Karpas-422 (cell line): ENCODE measurements at regions not wholly inside any gene's neighbourhood (a gene's known extent, or its start where the extent isn't known, plus 50 kb on each side); places are given as distances from the start of the nearest gene placed in this dataset.

ENCODE experiments used
- DNase-seq: peaks from one replicate; pipeline ENCODE4 v3.0.0-alpha.2; 2015
- H2AFZ ChIP-seq: fragments of 200-600 bp; sonication (generic); 2 replicates; pipeline ENCODE4 v1.6.1; 2014; ENCODE audit warnings: antibody characterized with exemption, low read length, mixed read lengths
- H3K27ac ChIP-seq: fragments of 200-600 bp; sonication (generic); 2 replicates; pipeline ENCODE4 v1.5.1; 2014; ENCODE audit warnings: mild to moderate bottlenecking, low read length, moderate library complexity
- H3K27me3 ChIP-seq: fragments of 200-600 bp; sonication (generic); 2 replicates; pipeline ENCODE4 v1.6.1; 2014; ENCODE audit warnings: low read length, mixed read lengths
- H3K36me3 ChIP-seq: fragments of 200-600 bp; sonication (generic); 2 replicates; pipeline ENCODE4 v1.6.1; 2014; ENCODE audit warnings: low read length, mixed read lengths; ENCODE audit not compliant: insufficient read depth
- H3K4me1 ChIP-seq: fragments of 200-600 bp; sonication (generic); 2 replicates; pipeline ENCODE4 v1.6.1; 2014; ENCODE audit warnings: mild to moderate bottlenecking, low read length, mixed read lengths
- H3K4me2 ChIP-seq: fragments of 200-600 bp; sonication (generic); 2 replicates; pipeline ENCODE4 v1.6.1; 2014; ENCODE audit warnings: low read length, low read depth, mild to moderate bottlenecking; ENCODE audit not compliant: poor library complexity, severe bottlenecking
- H3K4me3 ChIP-seq: fragments of 200-600 bp; sonication (generic); 2 replicates; pipeline ENCODE4 v1.5.1; 2014; ENCODE audit warnings: mild to moderate bottlenecking, antibody characterized with exemption, low read length, mixed read lengths
- H3K79me2 ChIP-seq: fragments of 200-600 bp; sonication (generic); 2 replicates; pipeline ENCODE4 v1.6.1; 2014; ENCODE audit warnings: mild to moderate bottlenecking, low read length, mixed read lengths
- H3K9ac ChIP-seq: fragments of 200-600 bp; sonication (generic); 2 replicates; pipeline ENCODE4 v1.6.0; 2014; ENCODE audit warnings: low read length
- H3K9me2 ChIP-seq: fragments of 200-600 bp; sonication (generic), shearing (Covaris generic); replicated peaks from 2 replicates; pipeline ENCODE4 v1.6.0; 2014; ENCODE audit warnings: mild to moderate bottlenecking, low read length, moderate library complexity; ENCODE audit not compliant: insufficient read depth
- H3K9me3 ChIP-seq: fragments of 300-700, 200-600 bp; sonication (generic); 2 replicates; pipeline ENCODE4 v1.6.1; 2014; ENCODE audit warnings: low read length, mixed read lengths
- H4K20me1 ChIP-seq: fragments of 200-600 bp; sonication (generic); 2 replicates; pipeline ENCODE4 v1.6.1; 2014; ENCODE audit warnings: mild to moderate bottlenecking, antibody characterized with exemption, low read length, low read depth; ENCODE audit not compliant: insufficient read depth

- Histone ChIP-seq H3K27me3 (no peaks in the 10 kb centered on the region), H3K27ac (no peak overlapping the region), H3K79me2 (no peaks in the 10 kb centered on the region), H3K9ac (no peak overlapping the region), H2AFZ (no peak overlapping the region), H3K9me2 (no peaks in the 10 kb centered on the region), H3K4me1 (no peaks in the 10 kb centered on the region), H3K9me3 (0 out of 2 replicates have a peak, but pooled peaks cover 4% of the 10 kb centered on the region), H3K4me3 (no peak overlapping the region), H3K4me2 (no peak overlapping the region), H4K20me1 (no peaks in the 10 kb centered on the region), H3K36me3 (no peaks in the 10 kb centered on the region)
- no peak for DNase-seq
Measured at GRCh38 chr13:108156749-108157148, 58.6 kb downstream of the LIG4 start.

DNA sequence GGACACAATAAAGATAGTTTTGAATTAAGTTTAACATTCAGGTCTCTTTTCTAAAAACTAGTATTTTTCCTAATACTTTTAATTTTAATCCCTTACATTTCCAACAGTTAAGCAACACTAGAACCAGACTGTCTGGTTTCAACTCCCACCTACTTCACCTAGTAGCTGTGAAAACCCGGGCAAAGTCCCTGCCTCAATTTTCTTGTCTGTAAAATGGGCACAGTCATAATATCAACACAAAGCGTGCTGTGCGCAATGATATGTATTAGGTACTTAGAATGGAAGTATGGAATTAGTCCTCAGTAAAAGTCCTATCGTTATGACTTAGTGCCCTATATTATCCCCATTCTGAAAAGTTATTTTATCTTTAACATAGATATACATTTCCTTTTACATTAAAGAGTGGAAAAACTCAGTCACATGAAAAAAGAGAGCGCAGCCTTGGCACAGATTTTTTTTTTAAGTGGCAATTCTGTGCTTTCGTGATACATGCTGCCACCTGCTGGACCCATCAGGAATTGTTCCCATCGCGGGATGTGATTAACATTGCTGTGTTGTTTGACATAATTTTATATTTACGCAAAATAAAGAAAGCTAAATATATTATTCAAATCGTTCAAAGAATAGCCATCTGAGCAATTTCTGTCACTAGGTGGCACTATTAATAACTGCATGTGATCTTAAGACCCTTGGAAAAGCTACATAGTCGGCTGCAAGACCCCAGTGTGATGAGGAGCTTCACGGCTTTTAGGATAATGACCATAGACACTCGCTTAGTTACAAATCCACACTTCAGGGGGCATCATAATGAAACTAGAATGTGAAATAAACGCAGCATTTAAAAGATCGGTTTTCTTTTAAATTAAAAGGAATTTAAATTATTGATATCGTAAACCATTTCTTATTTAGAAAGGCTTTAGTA, 59.9 kb downstream of the LIG4 start:
- Histone ChIP-seq H3K36me3 (no peaks in the 10 kb centered on the region), H4K20me1 (no peaks in the 10 kb centered on the region), H3K9me3 (0 out of 2 replicates have a peak, but pooled peaks cover 4% of the 10 kb centered on the region), H3K79me2 (no peaks in the 10 kb centered on the region), H3K27me3 (no peaks in the 10 kb centered on the region), H3K4me2 (no peak overlapping the region), H2AFZ (no peak overlapping the region), H3K4me1 (no peaks in the 10 kb centered on the region), H3K9me2 (no peaks in the 10 kb centered on the region), H3K27ac (no peak overlapping the region), H3K4me3 (no peak overlapping the region), H3K9ac (no peak overlapping the region)
- peak; percentile 76 for DNase-seq

DNA sequence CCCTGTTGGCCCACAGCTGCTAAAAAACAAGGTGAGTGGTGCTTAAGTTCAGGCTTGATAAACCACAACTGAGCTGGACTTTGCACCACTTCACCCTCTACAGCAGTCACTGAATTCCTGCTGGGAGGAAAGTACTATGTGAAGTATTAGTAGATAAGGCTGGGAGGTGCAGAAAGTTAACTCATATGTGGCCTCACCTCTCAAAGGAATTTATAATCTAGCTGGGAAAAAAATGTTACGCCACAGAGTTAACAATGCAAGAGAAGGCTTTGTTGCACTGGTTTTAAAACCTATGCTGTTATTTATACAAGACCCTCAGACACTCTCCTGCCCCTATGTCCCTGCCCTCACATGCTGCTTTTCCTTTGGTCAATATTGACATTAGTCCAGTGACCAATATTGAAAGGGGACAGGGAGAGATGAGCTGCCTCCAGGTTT, 60.9 kb downstream of the LIG4 start:
- no peaks in the 10 kb centered on the region for H3K36me3 ChIP-seq
- H3K9ac ChIP-seq = no peak overlapping the region
- H4K20me1 ChIP-seq = no peaks in the 10 kb centered on the region
- DNase-seq = no peak
- no peaks in the 10 kb centered on the region for H3K9me2 ChIP-seq
- H3K79me2 ChIP-seq = no peaks in the 10 kb centered on the region
- no peaks in the 10 kb centered on the region for H3K4me1 ChIP-seq
- H2AFZ ChIP-seq = no peak overlapping the region
- H3K9me3 ChIP-seq = 0 out of 2 replicates have a peak, but pooled peaks cover 4% of the 10 kb centered on the region
- no peaks in the 10 kb centered on the region for H3K27me3 ChIP-seq
- H3K27ac ChIP-seq = no peak overlapping the region
- no peak overlapping the region for H3K4me2 ChIP-seq
- no peak overlapping the region for H3K4me3 ChIP-seq

DNA sequence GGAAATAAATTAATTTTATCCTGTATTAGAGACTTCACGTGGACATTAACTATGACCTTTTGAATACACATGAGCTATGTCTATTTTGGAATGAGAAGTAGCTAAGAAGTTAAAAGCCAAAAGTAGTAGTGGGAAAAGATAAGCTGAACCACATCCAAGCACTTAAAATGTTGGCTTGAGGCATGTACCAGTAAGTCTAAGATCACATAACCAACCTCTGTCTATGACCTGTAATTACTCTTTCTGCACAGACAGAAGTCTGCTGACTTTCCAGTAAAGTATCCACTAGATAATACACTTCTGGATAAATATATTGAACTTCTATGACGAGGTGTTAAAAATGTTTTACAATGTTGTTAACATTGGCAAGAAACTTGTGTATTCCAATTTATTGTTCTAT, 68.7 kb downstream of the LIG4 start:
- no peak overlapping the region for H3K4me3 ChIP-seq
- no peaks in the 10 kb centered on the region; the same call in 1 of the 2 replicates for H3K9me3 ChIP-seq
- DNase-seq = no peak
- no peaks in the 10 kb centered on the region for H4K20me1 ChIP-seq
- H2AFZ ChIP-seq = no peak overlapping the region
- H3K4me2 ChIP-seq = no peak overlapping the region
- H3K27me3 ChIP-seq = no peaks in the 10 kb centered on the region
- no peaks in the 10 kb centered on the region for H3K4me1 ChIP-seq
- no peaks in the 10 kb centered on the region for H3K79me2 ChIP-seq
- H3K27ac ChIP-seq = no peak overlapping the region
- no peaks in the 10 kb centered on the region for H3K36me3 ChIP-seq
- H3K9me2 ChIP-seq = no peaks in the 10 kb centered on the region
- no peak overlapping the region for H3K9ac ChIP-seq

DNA sequence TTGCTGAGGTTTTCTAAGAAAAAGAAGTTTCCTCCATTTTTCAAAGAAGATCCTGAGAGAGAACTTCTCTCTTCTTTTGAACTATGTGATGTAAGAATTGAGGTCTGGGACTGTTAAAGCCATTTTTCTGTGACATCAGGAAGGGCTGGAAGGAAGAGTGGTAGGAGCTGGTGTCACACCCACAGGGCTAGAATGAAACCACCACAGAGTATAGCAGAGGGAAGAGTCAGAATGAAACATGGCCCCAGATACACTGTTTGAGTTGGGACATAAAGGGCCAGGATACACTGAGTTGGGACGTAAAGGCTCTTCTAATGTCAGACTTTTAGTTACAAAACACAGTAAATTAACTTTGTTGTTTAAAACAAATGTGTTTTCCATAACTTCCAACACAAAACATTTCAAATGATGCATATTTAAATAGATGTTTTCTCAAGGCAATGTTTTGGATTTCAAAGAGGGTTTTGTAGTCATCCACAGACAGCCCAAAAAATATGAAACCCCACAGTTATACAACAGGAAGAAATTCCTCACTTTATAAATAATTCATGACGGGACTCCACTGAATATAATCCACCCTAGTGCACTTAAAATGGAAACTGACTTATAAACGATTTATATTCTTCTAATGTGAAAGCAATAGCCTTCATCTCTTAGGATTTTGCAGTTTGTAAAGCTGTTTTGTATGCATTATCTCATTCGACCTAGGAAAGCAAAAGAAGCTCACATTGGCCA, 72.5 kb downstream of the LIG4 start:
- no peak for DNase-seq
- H2AFZ ChIP-seq = no peak overlapping the region
- H3K4me2 ChIP-seq = no peak overlapping the region
- H3K79me2 ChIP-seq = no peaks in the 10 kb centered on the region
- H3K4me3 ChIP-seq = no peak overlapping the region
- H3K27ac ChIP-seq = no peak overlapping the region
- H3K36me3 ChIP-seq = no peaks in the 10 kb centered on the region
- H3K4me1 ChIP-seq = no peaks in the 10 kb centered on the region
- no peaks in the 10 kb centered on the region for H3K27me3 ChIP-seq
- H3K9me2 ChIP-seq = no peaks in the 10 kb centered on the region
- H4K20me1 ChIP-seq = no peaks in the 10 kb centered on the region
- no peak overlapping the region for H3K9ac ChIP-seq
- no peaks in the 10 kb centered on the region; the same call in 1 of the 2 replicates for H3K9me3 ChIP-seq

- Histone ChIP-seq H2AFZ (no peak overlapping the region), H3K27ac (no peak overlapping the region), H3K36me3 (no peaks in the 10 kb centered on the region), H3K4me2 (no peak overlapping the region), H3K4me1 (no peaks in the 10 kb centered on the region), H3K9me2 (no peaks in the 10 kb centered on the region), H3K9me3 (no peaks in the 10 kb centered on the region; the same call in 1 of the 2 replicates), H3K79me2 (no peaks in the 10 kb centered on the region), H3K9ac (no peak overlapping the region), H4K20me1 (no peaks in the 10 kb centered on the region), H3K4me3 (no peak overlapping the region), H3K27me3 (no peaks in the 10 kb centered on the region)
- no peak for DNase-seq
Measured at GRCh38 chr13:108137176-108137575, 78.2 kb downstream of the LIG4 start.

GRCh38 chr13:108127406-108127805, 87.9 kb downstream of the LIG4 start:
- Histone ChIP-seq H3K4me2 (no peak overlapping the region), H3K9me3 (no peaks in the 10 kb centered on the region), H4K20me1 (no peaks in the 10 kb centered on the region), H3K79me2 (no peaks in the 10 kb centered on the region), H3K4me1 (no peaks in the 10 kb centered on the region), H2AFZ (no peak overlapping the region), H3K27me3 (no peaks in the 10 kb centered on the region), H3K27ac (no peak overlapping the region), H3K4me3 (no peak overlapping the region), H3K9ac (no peak overlapping the region), H3K9me2 (no peaks in the 10 kb centered on the region), H3K36me3 (no peaks in the 10 kb centered on the region)
- DNase-seq = no peak

- H3K4me3 ChIP-seq = no peak overlapping the region
- no peaks in the 10 kb centered on the region for H3K79me2 ChIP-seq
- H3K9me3 ChIP-seq = no peaks in the 10 kb centered on the region
- no peak overlapping the region for H3K27ac ChIP-seq
- H3K27me3 ChIP-seq = no peaks in the 10 kb centered on the region
- H3K4me2 ChIP-seq = no peak overlapping the region
- H3K4me1 ChIP-seq = no peaks in the 10 kb centered on the region
- no peaks in the 10 kb centered on the region for H4K20me1 ChIP-seq
- H3K9me2 ChIP-seq = no peaks in the 10 kb centered on the region
- no peak overlapping the region for H3K9ac ChIP-seq
- H3K36me3 ChIP-seq = no peaks in the 10 kb centered on the region
- H2AFZ ChIP-seq = no peak overlapping the region
- no peak for DNase-seq
Measured at GRCh38 chr13:108126056-108126455, 89.3 kb downstream of the LIG4 start.
